GM13977 (cell line): ENCODE measurements at regions not wholly inside any gene's neighbourhood (a gene's known extent, or its start where the extent isn't known, plus 50 kb on each side); places are given as distances from the start of the nearest gene placed in this dataset.

Experiments used
- DNase-seq: peaks from one replicate; pipeline ENCODE4 v3.0.0; 2012; ENCODE audit warnings: low spot score
- CTCF ChIP-seq: IDR thresholded peaks from 2 replicates; pipeline ENCODE4 v1.5.1; 2012; ENCODE audit warnings: mild to moderate bottlenecking, control low read depth; ENCODE audit not compliant: insufficient read depth; ENCODE audit errors: extremely low read depth, missing control alignments
- in situ Hi-C: fragments of 300-500 bp; cut with MboI; formaldehyde crosslinking; loops from one replicate; pipeline ENCODE4 v1.12.0; 2022; ENCODE audit warnings: low sequenced_read_pairs, low pct_unique_long_range_greater_than_20kb, mixed read lengths, inconsistent platforms; ENCODE audit not compliant: unreplicated experiment

DNA sequence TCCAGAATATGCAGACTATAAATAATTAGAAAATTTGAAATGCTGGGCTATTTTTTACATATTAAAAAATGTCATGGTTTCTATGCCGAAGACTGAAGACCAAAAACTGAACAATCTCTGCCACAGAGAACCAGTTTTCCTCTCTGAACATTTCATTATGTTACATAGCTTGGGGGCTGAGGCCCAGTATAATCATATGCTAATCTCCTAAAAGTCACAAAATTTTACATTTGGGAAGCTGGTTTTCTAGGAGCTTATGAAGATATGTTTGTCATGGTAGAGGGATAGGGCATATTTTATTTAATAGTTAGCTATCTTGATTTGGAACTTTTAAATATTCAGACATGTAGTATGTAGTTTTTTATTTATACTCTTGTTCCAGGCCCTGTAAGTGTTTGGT is 167.8 kb downstream of the GPAT3 start:
- no peak for DNase-seq
- in situ Hi-C loops: no loop called here
- no peak for TF ChIP-seq CTCF

GRCh38 chr4:83701041-83701440 is 165.1 kb downstream of the GPAT3 start:
- DNase-seq: no peak
- no peak for TF ChIP-seq CTCF
- in situ Hi-C loops: no loop called here

DNA sequence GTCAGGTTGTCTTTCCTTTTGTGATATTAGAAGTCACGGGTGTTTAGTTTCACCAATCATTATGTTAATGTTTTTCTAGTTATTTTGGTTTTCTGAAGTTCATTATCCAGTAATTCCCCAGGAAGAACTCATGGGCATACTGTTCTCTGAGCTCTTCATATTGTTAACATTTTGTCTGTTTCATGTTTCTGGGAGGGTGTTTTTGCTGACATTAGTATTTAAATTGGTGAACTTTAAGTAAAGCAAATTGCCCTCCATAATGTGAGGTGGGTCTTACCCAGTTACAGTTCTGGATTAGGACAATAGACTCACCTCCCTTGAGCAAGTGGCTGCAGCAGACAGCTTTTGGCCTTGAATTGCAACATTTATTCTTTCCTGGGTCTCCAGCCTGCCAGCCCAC is 163.4 kb downstream of the GPAT3 start:
- no peak for DNase-seq
- no peak for TF ChIP-seq CTCF
- in situ Hi-C loops: no loop called here

DNA sequence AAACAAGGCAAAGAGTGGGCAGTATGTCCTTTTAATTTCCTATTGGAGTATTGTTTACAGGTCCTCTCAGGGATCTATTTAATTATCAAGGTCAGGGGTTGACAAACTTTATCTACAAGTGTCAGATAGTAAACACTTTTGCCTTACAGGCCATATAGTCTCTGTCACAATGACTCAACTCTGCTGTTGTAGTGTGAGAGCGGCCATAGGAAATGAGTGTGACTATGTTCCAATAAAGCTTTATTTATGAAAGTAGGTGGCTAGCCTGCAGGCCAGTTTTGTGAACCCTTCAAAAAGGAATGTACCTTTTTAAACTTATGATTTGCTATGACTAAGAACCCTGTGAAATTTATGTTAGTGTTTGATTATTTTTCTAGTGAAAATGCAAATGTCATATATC is 156.1 kb downstream of the GPAT3 start:
- no peak for DNase-seq
- in situ Hi-C loops: no loop called here
- TF ChIP-seq CTCF: no peak

GRCh38 chr4:83686166-83686565 is 150.3 kb downstream of the GPAT3 start:
- in situ Hi-C loops: no loop called here
- no peak for TF ChIP-seq CTCF
- no peak for DNase-seq

DNA sequence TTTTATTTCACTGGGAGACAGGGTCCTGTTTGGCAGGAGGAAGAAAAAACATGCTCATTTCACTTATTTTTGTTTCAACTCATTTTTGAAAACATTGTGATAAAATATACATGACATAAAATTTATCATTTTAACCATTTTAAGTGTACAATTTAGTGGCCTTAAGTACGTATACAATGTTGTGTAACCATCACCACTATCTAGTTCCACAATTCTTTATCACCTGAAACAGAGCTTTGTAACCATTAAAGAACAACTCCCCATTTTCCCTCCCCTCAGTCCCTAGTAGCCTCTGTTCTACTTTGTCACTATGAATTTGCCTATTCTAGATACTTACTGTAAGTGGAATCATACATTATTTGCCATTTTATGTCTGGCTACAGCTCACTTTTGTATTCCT is 143.8 kb downstream of the GPAT3 start:
- no peak for TF ChIP-seq CTCF

GRCh38 chr4:83679254-83679653 is 143.3 kb downstream of the GPAT3 start:
- no peak for TF ChIP-seq CTCF
- no peak for DNase-seq
- in situ Hi-C loops: no loop called here

More for the DNA sequence above, 143.8 kb downstream of the GPAT3 start:
- DNase-seq: no peak
- in situ Hi-C loops: no loop called here
